NCI-H82 treated with DMSO at 0.1 percent for 48 hours (cell line): ENCODE measurements at regions not wholly inside any gene's neighbourhood (a gene's known extent, or its start where the extent isn't known, plus 50 kb on each side); places are given as distances from the start of the nearest gene placed in this dataset.

Source experiments
- DNase-seq: peaks from one replicate; lab custom pipeline; 2025; ENCODE audit not compliant: unreplicated experiment; lab: John Stamatoyannopoulos, UW

DNA sequence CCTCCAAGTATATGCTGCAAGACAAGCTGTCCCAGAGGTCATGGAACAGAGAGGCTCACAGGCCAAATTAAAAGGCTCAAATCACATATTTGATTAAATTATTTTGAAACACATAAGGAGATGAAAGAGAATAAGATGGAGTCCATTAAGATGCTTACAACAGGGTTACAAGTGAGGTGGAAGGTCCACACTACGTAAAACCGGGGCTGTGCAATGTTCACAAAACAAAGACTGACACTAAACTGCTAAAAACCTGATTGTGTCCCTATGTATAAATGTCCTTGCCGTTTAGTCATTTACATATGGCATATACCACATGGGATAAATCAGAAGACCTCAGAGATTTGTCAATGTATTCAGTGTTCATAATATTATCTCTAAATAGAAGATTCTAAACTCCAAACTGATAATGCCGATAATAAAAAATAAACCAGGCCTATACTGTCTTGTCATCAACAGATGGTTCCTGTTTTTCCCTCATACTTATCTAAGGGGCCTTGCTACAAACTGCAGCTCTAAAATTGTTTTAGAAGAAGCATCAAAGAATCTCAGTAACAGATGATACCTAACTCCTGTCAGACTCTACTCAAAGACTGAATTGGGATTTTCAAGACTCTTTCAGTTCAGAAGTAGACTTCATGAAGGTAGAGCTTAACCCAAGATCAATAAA is 51.8 kb upstream of the RIPOR2 start:
- no peak for DNase-seq

DNA sequence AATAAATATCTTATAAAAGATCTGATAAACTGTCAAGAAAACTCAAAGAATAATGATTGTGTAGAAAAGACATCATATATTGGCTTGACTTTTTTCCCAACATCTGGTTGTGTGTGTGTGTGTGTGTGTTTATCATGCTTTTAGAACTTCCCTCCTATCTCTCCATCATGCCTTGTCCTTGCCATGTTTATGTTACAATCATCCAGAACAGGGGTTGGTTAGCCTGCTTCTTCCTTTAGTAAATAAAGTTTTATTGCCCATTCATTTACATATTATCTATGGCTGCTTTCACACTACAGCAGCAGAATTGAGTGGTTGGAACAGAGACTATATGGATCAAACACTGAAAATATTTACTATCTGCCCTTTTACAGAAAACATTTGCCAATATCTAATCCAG is 52.8 kb upstream of the RIPOR2 start:
- no peak for DNase-seq

DNA sequence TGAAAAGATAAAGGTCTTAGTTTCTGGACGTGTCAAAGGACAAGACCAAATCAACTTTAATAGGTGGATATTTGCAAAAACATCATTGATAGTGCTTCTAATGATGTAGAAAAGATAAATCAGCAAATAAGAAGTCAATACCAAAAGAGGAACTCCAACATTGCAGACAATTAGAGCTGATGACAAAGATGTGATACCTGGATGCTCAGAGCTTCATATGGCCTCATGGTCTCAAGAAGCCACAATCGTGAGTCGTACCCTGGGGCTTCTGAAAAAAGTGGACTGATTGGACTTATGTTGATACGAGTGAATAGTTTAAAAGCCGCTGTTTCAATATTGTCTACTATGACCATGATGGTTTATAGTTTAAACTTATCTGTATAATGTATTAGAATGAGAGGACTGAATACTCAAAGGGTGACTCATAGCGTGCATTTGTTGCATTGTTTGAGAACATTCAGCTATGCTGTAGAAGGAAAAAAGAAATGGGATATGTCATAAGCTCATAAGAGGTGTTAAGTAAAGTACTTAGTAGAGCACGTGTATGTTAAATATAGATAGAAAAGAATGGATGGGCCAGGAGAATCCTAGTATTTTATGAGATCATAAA is 54.6 kb upstream of the RIPOR2 start:
- no peak for DNase-seq

DNA sequence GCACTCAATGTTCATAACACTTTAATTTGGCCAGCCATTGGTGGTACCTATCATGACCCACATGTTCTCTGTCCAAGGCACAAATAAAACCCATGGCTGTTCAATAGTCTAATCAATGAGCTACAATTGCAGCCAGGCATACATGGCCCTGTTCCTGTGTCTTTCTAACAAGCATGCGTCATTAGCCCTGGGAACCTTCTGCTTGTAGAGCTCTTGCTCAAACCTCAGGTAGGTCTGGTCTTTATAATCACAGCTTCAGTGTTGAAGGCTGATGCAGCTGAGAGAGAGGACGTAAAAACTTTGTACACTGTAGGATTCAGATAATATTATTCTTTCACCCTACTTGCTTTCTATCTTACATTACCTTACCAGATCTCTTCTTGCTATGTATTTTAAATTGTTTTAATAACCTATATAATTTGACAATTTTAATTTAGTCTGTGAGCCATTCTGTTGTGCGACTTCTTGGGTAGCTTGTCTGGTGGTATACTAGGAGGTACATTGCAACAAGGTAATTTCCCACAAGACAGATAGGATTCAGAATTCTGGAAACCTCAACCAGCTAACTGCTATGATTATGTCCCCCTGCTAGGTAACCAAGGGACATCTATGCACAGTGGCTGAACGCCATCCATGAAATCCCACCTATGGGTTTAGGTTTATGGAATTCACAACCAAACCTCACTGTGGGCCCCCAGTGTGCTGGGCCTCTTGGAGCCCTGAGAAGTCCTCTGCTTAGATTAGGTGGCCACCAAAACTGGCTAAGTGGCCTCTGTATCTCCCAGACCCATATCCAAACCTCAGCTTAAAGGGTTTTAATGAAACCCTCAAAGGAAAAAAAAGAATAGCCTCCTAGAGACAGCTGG is 55.4 kb upstream of the RIPOR2 start:
- DNase-seq = no peak

DNA sequence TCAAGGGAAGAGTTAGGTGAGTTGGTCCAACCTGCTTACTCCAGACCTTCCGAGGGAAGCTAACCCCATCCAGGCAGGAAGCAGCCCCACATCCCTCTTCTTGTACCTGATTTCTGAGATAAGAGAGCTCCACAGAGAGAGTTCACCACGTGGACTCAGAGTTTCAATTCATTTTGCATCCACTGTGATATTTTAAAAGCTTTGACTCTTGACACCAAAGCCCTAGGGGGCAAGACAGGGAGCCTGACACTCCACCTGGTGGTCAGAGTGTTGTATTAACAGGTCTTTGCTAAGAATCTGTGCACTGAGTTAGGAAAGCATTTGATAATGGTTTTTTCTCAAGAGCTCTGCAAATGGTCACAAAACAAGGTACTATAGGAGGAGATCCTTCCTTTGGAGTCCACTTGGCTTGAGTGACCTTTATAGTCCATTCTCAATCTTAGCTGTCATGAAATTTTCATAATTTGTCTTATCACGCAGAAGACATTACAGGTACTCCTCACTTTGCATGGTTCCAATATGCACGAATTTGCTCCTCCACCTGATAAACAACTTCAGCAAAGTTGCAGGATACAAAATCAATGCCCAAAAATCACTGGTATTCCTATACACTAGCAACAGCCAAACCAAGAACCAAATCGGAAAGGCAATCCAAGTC is 56.2 kb upstream of the RIPOR2 start:
- no peak for DNase-seq

DNA sequence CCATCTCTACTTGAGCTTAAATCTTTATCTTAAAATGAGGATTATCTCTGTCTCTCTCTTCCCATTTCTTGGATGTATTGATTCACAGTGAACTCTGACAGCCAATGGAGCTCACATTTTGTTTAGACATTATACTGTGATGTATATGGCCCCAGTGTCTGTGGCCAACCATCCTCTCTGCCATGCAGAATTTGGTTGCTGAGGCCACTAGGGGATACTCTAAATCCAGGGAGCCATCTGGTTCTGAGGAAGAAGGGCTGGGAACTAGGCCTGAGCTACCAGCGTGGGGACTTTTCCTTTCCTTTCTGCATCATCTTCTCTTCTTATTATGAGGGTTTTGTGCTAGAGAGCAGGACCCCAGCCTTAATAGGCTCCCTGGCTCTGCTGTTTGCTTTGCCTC is 59.1 kb upstream of the RIPOR2 start:
- no peak for DNase-seq

DNA sequence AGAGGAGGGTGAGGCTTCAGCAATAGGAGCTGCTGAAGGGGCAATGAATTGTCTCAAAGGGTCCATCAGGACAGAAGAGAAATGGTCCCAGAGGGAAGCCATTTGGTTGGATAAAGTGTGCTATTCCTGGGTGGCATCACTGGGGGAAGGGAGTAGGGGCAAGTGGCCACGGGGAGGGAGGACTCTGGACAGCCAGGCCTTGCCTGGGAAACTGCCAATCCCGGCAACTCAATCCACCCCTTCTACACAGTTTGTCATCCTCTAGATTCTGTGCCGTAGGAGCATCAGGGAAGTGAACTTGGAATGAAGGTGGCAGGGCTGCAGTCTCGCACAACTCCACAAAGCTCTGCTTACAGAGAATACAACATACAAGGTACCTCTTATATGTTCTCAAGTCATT is 59.5 kb upstream of the RIPOR2 start:
- no peak for DNase-seq

DNA sequence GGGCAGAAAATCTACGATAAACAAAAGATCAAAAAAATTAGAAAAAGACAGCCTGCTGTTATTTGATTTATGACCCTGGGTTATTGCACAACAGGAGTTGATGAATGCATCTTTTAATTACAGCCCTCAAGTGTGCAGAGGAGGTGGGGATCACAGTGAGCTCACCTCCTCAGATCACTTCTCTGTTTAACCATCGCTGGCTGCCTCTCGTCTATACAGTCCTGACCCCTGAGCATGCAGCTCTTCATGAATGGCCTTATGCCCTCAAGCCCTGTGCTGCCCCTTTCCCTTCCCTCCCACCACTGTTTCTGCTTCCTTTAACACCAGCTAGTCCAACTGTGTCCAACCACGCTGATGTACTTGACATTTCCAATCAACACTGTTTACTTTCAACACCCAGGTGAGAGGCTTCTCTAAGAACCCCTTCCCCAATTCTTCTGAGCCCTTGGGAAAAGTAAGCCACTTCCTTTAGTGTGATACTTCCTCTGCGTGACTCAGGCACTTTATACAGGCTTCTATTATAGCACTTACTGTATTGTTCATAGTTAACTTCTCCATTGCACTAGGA is 60.6 kb upstream of the RIPOR2 start:
- DNase-seq = no peak

DNA sequence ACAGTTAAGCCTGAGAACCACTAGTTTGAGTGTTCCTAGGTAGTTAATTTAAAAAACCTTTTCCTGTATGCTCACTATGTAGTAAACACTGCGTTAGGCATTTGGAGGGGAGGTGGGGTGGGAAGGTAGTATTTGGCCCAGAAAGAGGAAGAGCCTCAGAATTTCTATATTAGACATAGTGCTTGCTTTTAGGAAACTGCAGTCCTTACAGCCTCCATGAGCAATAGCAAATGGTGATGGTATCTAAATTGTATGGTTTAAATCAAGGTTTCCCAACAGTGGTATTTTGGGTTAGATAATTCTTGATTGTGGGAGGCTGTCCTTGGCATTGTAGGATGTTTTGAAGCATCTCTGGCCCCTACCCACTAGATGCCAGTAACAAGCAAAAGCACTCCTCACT is 61.5 kb upstream of the RIPOR2 start:
- DNase-seq = no peak

DNA sequence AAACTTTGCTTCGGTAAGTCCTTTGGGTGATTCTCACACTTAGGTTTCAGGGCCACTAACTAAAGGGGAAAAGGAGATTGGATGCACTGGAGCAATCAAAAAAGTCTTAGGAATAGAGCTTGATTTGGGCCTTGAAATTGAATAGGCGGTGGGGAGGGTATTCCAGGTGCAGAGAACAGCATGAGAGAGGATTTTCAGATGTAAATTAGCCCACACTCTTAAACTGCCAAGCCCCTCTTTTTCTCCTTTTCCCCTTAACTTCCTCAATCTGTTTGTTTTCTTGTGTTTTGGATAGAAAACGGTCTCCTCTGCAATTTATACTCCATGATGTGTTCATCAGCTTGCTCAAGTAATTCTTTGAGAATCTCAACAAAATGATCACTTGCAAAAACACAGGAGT is 62.1 kb upstream of the RIPOR2 start:
- DNase-seq = no peak

DNA sequence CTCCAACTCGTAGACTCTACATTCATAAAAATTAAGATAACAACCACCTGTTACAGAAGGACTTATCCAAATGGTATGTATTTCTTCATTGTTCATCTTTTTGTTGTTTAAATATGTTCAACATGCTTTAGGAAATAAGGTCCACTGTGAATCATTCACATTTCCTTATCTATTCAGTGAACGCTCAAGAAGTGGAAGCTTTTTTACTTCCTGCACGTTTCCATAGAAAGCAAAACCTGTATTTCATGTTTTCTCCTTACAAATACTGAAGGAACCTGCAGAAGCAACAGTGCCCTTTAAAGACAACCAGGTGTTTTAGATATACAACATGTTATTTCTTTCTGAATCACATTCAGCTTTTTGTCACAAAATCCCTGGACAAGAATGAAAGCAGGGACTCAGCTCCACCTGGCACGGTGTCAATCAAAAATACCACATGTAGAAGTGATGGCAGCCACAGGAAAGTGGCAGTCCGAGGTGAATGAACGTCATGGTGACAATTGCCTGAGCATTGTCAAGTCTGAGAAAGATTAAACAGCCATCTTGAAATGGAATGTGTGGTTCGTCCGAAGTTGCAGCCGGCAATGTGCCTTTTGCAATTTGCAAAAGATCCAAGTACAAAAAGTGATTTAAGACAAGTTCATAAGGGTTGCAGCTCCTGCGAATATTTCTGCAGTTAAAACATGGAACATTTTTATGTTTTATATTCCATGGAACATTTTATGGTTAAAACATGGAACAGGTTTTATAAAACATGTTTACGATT is 66.7 kb upstream of the RIPOR2 start:
- DNase-seq = no peak

DNA sequence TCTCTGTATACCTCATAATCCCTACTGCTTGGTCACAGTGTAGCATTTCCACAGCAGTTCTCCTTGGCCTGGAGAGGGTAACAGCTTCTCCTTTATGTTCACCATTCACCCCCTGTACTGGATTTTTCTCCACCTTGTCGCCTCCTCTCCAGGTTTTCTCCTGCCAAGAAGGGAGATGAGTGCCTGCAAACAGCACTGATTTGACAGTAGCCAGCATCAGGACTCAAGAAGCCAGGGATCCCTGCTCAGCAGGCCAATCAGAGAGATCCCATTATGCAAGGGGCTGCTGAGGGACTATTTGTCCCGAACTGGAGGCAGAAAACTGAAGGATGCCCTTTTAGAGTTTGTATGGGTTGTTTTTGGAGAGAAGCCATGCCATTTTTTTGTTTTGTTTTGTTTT is 68.6 kb upstream of the RIPOR2 start:
- DNase-seq = no peak

DNA sequence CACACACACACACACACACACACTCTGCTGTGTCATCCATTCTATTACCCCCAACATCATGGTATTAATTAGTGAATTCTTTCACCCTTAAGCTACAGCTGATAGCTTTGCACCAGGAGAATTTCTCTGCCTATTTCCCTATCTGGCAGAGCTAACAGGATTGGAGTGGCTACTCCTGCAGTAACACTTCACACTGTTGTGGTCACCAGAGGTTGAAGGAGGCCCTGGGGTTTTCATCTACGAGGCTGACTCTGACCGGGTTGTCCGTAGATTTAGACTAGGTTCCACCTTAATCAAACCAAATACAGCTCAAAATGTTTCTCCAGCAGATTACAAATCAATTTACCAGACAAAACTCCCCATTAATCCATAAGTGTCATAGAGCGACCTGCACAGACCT is 69.2 kb upstream of the RIPOR2 start:
- no peak for DNase-seq

DNA sequence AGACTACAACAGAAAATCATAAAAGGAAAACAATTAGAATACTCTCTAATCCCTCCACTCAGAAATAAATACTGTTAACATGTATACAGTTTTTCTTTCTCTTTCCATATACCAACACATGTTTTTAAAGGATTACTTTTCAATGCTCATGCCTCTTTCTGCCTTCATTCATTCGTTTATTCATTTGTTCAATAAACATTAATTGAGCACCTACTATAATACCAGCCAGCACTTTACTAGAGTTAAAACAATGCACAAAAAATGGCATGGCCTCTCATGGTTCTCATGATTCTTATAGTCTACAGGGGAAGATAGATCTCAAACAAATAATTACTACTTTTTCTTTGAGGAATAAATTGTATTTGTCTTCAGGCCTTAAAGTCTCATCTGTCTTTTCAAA is 70.3 kb upstream of the RIPOR2 start:
- DNase-seq = no peak

DNA sequence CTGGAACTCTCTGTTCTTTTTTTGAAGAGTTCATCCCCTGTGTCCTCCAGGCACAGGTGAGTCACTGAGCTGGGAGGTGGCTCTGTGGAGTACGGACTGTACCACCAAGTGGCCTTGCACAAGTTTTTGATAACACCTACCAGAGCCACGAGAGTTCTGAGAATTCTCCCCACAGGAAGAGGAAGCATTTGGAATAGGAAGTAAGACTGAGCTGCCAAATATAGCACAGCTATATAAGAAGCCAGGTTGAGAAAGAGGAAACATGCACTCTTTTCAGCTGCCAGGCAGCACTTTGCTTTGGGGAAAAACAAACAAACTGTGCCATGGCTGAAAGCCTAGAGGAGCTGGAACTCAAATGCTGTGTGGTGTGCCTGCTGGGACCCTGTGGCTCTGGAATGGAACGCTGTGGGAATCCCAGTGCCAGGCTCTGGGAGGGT is 70.8 kb upstream of the RIPOR2 start:
- no peak for DNase-seq

DNA sequence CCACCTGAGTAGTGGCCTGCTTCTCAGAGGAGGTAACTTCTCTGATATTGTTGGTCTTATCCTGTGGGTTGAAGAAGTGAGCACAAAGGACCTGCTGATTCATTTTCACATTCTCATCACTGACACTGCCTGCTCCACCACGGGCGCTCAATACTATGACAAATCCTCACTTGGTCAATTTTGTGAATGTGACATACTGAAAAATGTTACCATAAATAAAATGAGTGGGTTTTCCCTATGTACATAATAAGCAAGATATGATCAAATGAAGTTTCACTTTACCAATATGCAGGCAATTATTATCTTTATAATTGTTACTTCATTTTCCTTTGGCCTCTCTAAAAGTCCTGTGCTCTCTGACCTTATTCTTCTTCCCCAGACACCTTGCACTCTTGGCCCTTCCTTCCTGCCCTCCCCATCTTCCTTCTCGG is 71.5 kb upstream of the RIPOR2 start:
- DNase-seq = no peak

DNA sequence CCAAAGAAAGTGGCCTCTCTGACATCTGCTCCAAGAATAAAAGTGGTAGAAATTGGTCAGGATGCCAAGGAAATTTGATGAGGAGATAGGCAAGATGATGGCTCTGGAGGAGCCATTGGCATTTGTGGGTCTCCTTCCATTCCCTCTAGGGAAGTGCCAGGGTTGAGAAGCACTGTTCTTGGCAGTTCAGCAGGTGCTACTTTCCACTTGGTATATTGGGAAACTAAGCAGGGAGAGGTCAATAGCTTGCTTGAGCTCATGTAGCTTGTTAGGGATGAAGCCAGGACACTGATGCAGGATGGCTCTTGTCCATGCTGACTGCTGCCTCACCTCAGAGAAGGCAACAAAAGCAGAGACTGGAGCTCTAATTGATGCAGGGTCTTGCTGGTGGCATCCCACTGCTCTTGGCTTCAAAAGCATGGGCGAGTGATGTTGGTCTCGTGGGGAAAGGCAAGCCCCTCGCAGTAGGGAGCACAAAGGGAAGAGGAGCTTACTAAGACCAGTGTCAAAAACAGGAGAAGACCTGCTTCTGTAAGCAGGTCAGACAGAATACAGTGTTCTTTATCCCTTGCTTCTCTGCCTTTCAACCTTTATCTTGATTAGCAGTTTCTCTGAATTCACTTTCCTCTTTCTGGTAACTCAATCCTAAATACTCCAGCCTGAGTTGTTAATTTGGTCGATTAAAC is 73.1 kb upstream of the RIPOR2 start:
- no peak for DNase-seq

DNA sequence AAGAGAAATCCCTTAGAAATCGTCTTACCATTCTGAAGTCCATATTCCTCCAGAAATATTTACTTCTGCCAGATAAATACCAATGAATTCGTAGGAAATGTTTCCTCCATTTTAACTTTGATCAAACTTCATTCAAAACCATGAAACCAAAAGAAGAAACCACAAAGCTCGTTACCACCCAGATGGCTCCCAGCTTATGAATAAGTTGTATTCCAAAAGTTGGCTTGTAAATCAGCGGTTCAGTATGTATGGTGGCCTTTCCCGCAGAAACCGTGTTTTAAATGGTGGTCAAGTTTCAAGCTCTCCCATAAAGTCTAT is 73.6 kb upstream of the RIPOR2 start:
- DNase-seq = no peak

DNA sequence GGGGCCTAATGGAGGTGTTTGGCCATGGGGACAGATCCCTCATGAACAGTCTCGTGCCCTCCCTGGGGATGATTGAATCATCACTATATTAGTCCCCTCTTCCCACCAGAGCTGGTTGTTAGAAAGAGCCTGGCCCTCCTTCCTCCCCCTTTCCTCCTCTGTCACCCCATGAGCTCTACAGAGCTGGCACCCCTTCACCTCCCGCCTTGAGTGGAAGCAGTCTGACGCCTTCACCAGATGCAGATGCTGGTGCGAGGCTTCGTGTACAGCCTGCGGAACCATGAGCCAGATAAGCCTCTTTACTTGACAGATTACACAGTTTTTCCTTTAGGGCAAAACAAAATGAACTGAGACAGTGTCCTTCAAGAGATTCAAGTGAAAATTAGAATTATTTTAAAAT is 74.4 kb upstream of the RIPOR2 start:
- no peak for DNase-seq
